ENCODE measurements at regions not wholly inside any gene's neighbourhood (a gene's known extent, or its start where the extent isn't known, plus 50 kb on each side); places are given as distances from the start of the nearest gene placed in this dataset.

DNA sequence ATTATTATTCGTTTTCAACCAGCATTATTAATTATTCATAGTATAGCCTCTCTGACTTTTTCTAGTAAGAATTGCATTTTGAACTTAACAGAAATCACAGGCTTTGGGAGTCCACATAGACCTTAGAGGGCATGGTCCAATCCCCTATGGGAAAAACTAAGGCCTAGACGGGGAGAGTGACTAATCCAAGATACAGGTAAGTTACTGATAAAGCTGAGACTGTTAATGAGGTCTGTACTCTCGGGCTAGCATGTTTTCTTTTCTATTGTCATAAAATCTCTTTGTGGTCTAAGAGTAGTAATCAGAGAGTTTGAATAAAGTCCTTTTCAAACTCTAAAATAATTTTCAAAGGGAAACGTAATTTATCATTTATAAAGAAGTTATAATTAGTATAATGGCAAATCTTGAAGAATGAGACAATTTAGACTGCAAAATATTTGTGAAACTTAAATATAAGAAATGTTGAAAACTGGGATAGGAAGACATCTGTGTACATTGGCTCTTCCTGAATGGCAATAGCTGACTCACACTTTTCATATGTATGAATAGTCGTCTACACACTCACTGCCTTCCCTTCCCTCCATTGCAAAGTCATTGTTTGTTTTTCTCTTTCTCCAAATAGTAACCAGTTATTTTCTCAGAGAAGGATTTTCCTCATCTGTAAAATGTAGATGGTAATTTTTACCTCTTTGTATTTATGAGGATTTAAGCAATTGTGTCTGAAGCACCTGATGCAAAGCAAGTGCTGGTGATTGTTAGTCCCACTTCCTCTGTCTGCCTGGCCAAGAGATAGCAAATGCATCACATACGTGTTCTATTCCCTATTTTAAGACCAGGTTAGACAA, 207.9 kb upstream of the CD180 start:
- in situ Hi-C loops (cut with HindIII; ENCODE audit: low sequenced_read_pairs): no loop called here

DNA sequence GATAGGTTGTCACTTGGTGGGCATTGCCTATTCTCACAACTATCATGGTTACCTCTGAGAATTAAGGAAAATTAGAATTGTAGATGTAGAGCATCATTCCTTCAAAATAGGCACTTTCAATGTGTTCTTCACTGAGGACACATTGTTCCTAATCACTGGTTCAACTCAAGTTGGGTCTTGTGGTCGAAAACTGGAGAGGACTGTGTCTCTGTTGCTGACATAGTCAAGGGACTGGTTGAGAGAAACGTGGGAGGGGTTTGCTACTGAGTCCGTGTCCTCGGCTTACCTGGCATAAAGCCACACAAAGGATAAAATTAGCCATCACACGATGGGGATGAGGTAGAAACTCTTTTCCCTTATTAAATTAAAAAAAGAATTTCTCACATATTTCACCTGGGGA, 205.9 kb upstream of the CD180 start:
- in situ Hi-C loops (cut with HindIII; ENCODE audit: low sequenced_read_pairs): no loop called here

DNA sequence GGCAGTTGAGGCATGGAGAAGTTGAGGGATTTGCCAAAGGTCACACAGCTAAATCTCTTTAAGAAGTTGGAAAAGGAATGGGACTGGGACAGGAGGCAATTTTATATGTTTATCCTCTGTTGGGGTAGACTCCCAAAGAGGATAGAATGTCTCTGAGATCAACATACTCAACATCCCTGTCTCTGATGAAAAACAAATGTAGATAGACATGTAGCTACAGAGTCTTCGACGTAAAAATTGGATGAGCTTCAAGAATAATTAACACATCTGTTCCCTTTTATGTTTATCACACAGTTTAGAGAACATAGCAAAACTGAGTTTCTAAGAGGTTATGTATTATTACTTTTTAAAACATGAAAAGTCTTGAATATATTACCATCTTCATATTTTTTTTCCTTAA, 204.6 kb upstream of the CD180 start:
- in situ Hi-C loops (cut with HindIII; ENCODE audit: low sequenced_read_pairs): no loop called here

- in situ Hi-C loops (cut with HindIII; ENCODE audit: low sequenced_read_pairs): no loop called here
These were observed 204.2 kb upstream of the CD180 start for GRCh38 chr5:67400752-67401151.

DNA sequence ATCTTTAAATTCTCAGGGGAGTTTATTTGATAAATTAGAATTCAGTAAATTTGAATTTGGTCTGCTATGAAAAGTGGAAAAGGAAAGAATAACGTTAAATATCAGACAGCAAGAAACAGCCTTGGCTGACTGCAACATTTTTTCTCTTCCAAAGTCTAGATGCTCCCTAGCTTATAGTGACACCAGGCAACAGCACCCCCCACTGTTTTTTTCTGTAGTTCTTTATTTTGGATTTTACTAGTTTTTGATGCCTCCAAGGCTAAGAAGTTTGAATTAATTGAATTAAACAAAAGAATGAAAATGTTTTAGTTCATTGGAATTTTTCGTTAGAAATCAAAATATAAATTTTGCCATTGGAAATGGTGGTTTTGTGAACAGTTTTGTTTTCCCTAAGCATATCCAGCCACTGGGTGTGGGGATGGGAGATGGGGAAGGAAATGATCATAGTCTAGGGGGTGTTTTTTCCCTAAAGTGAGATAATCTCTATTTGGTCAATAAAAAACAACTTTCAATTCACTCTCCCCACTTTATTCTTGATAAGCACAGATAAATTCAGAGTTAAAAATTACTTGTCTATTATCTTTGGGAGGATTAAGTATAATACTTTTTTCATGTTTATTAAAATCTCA, 199.3 kb upstream of the CD180 start:
- in situ Hi-C loops (cut with HindIII; ENCODE audit: low sequenced_read_pairs): no loop called here

- in situ Hi-C loops (cut with HindIII; ENCODE audit: low sequenced_read_pairs): no loop called here
These were observed 196.6 kb upstream of the CD180 start for GRCh38 chr5:67393211-67393610.

GRCh38 chr5:67390935-67391334, 194.3 kb upstream of the CD180 start:
- in situ Hi-C loops (cut with HindIII; ENCODE audit: low sequenced_read_pairs): no loop called here

GRCh38 chr5:67383451-67383850, 186.9 kb upstream of the CD180 start:
- in situ Hi-C loops (cut with HindIII; ENCODE audit: low sequenced_read_pairs): no loop called here

GRCh38 chr5:67381236-67381880, 184.8 kb upstream of the CD180 start:
- in situ Hi-C loops (cut with HindIII; ENCODE audit: low sequenced_read_pairs): no loop called here

DNA sequence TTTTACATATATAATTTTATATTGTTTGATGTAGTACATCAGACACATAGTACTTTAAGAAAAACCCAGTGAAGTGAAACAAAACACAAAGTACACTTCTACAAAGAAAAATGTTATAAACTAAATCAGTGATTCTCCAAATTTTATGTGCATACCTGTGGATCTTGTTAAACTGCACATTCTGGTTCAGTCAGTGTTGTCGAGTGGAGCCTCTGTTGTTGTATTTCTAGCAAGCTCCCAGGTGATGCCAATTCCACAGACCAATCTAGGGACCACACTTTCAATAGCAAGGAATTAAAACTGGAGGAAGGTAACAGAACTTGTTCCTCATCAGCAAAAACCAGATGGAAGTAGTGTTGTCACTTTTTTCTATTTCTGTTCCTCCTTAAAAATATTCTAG, 183.8 kb upstream of the CD180 start:
- in situ Hi-C loops (cut with HindIII; ENCODE audit: low sequenced_read_pairs): no loop called here

DNA sequence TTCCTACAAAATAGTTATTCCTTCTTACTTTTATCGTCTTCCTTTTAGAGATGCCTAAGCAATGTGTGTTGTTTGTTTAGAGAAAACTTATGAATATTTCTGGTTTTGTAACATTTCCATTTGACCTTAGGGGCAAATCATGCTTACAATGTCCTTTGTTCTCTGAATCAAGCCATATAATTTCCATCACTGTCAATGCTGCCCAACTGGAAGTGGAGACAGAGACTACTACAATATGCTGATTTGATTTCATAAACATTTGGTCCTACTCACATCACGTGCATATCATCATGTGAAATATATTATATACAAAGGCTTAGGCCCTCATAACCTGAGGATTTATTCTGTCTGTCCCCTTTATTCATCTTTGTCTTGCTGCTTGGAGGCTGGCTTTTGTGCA, 183.2 kb upstream of the CD180 start:
- in situ Hi-C loops (cut with HindIII; ENCODE audit: low sequenced_read_pairs): no loop called here

DNA sequence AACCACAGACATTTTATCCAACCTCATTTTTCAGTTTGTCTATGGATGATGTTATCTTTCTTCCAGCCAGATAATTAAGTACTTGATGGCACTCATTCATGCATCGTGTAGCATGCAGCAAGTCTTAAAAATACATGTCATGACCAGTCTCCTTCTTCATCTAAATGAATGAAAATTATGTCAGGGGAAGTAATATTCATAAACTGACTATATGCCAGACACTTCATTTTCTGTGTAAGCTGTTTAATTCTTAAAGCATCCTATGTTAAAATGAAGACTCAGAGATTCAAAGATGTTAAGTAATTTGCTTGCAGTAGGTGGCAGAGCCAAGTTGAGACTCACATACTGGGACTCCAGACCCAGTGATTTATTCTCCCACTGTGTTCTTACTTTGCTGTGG, 181.7 kb upstream of the CD180 start:
- in situ Hi-C loops (cut with HindIII; ENCODE audit: low sequenced_read_pairs): no loop called here

GRCh38 chr5:67377631-67378030, 181.0 kb upstream of the CD180 start:
- in situ Hi-C loops (cut with HindIII; ENCODE audit: low sequenced_read_pairs): no loop called here

DNA sequence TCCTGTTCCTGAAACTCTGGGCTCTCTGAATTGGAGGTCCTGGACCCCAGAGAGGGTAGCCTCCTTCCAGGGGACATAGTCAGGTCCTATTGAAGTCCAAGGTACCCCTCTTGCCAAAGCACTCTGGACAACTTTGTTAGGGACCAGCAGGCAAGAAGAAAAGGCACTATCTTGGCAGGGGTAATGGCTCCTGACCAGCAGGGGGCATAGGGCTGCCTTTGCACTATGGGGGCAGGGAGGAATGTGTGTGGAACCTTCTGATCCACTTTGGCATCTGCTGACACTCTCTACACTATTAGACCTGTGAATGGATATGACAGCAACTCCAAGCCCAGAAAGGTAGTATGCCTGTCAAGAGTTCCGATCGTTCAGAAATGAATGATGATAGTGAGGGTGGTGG, 179.0 kb upstream of the CD180 start:
- in situ Hi-C loops (cut with HindIII; ENCODE audit: low sequenced_read_pairs): no loop called here

GRCh38 chr5:67374378-67374777, 177.8 kb upstream of the CD180 start:
- in situ Hi-C loops (cut with HindIII; ENCODE audit: low sequenced_read_pairs): no loop called here

DNA sequence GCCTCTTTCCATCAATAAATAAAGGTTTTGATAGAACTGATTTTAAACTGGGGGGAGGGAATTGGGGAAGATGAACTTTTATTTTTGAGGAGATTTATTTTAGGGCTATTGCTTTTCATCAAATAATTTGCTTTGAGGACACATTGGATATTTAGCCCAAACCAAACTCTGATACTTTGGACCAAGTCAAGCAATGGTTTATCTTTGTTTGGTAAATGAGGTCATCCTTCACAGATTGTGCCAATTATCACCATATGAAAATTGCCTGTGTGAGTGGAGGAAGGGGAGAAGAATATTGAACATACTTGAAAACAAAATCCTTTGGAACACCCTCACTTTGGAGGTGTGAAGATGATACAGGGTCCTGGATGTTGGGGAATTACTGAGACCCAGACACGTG, 176.9 kb upstream of the CD180 start:
- in situ Hi-C loops (cut with HindIII; ENCODE audit: low sequenced_read_pairs): no loop called here

DNA sequence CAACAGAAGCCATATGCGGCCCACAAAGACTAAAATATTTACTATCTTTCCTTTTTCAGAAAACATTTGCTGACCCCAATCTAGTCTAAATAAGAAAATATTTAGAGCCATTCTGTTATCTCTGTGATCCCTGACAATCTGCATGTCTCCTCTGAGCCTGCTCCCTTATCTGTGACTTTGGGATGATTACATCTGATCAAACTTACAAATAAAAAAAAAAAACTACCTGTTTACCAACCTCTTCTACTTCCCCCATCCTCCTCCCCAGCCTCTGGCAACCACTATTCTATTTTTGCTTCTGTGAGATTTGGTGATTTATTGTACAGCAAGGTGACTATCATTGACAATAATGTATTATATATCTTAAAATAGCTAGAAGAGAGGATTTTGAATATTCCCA, 176.3 kb upstream of the CD180 start:
- in situ Hi-C loops (cut with HindIII; ENCODE audit: low sequenced_read_pairs): no loop called here

DNA sequence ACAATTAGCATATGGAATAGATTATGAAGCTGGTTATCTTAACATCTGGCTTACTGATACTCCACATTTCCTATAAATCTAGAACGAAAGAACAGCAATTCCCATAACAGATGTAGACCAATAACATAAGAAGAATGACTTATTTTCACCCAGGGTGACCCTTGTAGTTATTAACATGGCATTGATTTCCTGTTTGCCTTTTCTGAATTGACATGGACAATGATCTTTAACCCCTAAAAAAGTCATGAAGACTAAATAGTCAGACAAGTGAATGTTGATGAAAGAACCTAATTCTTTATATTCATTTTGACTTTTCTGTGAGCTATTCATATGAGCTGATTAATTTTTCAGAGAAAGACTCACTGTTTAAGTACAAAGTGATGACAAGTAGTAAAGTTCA, 175.3 kb upstream of the CD180 start:
- in situ Hi-C loops (cut with HindIII; ENCODE audit: low sequenced_read_pairs): no loop called here

GRCh38 chr5:67366691-67367395, 170.2 kb upstream of the CD180 start:
- in situ Hi-C loops (cut with HindIII; ENCODE audit: low sequenced_read_pairs): no loop called here

- in situ Hi-C loops (cut with HindIII; ENCODE audit: low sequenced_read_pairs): no loop called here
These were observed 169.7 kb upstream of the CD180 start for GRCh38 chr5:67366276-67366675.

GRCh38 chr5:67364381-67364970, 167.9 kb upstream of the CD180 start:
- in situ Hi-C loops (cut with HindIII; ENCODE audit: low sequenced_read_pairs): no loop called here

Data from DLD1 (cell line).